ENCODE measurements at regions not wholly inside any gene's neighbourhood (a gene's known extent, or its start where the extent isn't known, plus 50 kb on each side); places are given as distances from the start of the nearest gene placed in this dataset.

- TF ChIP-seq POLR2AphosphoS5 (IDR thresholded peaks at IDR 0.05; ENCODE audit: low read depth, low read length): no peak
- no peak for TF ChIP-seq CTCF (IDR thresholded peaks at IDR 0.05)
- TF ChIP-seq TCF7L2 (IDR thresholded peaks at IDR 0.05; ENCODE audit: low read depth, low read length): no peak
Measured at GRCh38 chr14:101110729-101111619, 207.5 kb upstream of the RTL1 start.

Data from Panc1 (cell line).